HFF-Myc (cell line): ENCODE measurements at regions not wholly inside any gene's neighbourhood (a gene's known extent, or its start where the extent isn't known, plus 50 kb on each side); places are given as distances from the start of the nearest gene placed in this dataset.

Experiments used
- DNase-seq: peaks from one replicate; pipeline ENCODE4 v3.0.0-alpha.2; 2011; ENCODE audit warnings: low read depth; ENCODE audit errors: extremely low read depth
- H3K4me3 ChIP-seq: replicated peaks from 2 replicates; pipeline ENCODE4 v1.5.1; 2011; ENCODE audit warnings: low read depth, mild to moderate bottlenecking, control low read depth, low read length
- TF ChIP-seq, protein P1 (sequence below): IDR thresholded peaks from 2 replicates; pipeline ENCODE4 v1.5.1; 2012; ENCODE audit warnings: mild to moderate bottlenecking, low read depth, low read length, control low read depth; ENCODE audit errors: missing control alignments

DNA sequence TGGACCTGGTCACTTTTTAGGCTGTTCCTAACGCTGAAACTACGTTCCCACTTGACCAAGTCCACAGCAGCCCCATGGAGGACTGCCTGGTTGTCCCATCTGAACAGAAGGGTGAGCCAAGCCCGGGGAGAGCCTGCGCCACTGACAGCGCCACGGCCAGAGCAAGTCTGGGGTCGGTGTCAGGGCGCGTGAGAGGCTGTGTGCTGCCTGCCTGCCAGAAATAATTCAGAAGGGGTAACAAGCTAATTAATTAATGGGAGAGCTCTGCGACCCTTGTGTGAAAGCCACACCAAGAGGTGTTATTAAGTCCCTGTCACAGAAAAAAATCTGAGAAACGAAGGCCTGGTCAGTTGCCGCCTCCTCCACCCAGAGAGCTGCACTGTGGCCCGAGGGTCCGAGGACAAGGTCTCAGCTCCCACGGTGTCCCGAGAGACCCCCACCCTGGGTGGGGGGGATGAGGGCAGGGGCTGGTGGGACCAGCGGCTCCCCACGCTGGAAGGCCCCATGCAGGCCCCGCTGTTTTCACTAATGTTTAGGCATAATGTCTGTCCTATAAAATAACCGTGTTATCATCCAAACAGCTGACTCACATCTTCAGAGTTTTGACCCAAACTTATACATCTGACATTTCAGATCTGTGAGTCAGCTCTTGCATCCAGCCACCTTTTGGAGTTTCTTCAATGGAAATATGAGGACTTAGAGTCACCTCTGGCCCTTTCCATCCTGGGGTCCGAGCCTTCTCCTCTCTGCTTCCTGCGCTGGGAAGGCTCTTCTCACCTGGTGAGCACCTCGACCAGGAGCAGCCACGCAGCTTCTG is 58.5 kb downstream of the DLL1 start:
- no peak for DNase-seq
- no peak overlapping the region for H3K4me3 ChIP-seq

DNA sequence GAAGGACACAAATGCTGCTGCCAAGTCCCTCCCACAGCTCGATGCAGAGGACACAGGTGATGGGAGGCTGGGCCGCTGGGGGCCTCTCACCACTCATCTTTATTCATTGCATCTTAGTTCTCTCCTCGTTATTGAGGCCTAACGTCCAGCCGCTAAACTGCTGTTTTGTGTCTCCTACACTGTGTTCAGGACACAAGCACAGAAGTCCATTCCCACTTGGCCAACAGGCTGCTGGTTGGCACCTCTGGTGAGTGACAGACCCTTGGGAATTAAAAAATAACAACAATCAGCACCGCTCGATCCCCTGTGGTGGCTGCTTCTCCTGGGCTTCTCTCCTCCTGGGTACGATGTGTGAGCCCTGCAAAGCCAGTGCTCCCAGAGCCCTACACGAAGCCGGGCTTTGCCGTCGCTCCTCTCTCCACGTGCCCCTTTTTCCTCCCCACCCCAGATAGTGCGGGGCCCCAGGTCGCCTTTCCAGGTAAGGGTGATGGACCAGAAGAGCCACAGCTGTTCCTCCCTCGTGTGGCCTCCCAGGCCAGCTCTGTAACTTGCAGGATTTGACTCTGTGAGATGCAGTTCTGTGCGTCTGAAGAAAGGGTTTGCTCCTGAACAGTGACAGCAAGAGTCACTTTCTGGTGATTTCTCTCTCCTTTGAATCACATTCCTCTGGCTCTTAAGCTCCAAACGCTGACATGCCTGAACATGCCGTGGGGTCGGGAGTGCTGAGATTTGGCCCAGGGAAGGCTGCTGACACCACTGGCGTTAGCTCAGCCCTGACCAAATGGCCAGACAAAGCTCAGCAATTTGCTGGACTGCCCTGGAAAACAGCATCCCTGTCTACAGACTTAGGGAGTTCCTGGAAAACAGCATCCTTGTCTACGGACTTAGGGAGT is 59.3 kb downstream of the DLL1 start:
- no peak for DNase-seq
- TF ChIP-seq, protein P1, sequence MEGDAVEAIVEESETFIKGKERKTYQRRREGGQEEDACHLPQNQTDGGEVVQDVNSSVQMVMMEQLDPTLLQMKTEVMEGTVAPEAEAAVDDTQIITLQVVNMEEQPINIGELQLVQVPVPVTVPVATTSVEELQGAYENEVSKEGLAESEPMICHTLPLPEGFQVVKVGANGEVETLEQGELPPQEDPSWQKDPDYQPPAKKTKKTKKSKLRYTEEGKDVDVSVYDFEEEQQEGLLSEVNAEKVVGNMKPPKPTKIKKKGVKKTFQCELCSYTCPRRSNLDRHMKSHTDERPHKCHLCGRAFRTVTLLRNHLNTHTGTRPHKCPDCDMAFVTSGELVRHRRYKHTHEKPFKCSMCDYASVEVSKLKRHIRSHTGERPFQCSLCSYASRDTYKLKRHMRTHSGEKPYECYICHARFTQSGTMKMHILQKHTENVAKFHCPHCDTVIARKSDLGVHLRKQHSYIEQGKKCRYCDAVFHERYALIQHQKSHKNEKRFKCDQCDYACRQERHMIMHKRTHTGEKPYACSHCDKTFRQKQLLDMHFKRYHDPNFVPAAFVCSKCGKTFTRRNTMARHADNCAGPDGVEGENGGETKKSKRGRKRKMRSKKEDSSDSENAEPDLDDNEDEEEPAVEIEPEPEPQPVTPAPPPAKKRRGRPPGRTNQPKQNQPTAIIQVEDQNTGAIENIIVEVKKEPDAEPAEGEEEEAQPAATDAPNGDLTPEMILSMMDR, result no peak
- H3K4me3 ChIP-seq, result no peak overlapping the region

More for the DNA sequence above, 58.5 kb downstream of the DLL1 start:
- TF ChIP-seq, protein P1, result no peak

DNA sequence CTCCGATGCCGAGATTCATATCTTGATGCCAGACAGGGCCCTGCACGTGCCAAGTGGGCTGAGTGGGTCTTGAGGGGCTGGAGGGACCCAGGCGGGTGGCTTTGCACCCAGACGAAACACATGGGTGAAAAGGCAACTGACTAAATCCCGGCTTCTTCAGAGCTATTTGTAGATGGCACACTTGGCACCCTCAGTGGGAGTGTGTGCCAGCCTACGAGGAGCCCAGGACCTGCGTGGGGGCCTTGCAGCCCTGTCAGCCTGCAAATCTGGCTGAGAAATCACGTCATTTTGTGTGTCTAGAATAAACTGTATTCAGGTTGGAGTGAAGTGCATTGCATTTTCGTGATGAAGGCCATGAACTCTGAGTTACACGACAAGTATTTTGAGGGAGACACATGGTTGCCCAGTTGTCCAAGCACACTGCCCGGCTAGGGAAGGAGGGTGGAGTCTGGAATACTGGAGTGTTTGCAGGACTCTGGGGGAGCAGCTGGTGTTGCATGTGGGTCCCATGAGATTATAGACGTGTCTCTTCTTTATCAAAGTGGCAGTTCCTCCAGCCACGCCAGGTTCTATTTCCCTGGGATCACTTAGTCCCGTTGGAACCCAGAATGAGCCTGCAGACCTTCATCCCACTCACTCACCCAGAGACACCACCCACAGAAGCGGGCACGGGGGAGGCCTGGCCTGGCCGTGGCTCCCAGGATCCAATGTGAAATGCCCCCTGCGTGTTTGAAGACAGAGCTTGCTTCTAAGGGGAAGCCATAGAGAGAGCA is 60.2 kb downstream of the DLL1 start:
- no peak overlapping the region for H3K4me3 ChIP-seq
- TF ChIP-seq, protein P1, result no peak
- no peak for DNase-seq

DNA sequence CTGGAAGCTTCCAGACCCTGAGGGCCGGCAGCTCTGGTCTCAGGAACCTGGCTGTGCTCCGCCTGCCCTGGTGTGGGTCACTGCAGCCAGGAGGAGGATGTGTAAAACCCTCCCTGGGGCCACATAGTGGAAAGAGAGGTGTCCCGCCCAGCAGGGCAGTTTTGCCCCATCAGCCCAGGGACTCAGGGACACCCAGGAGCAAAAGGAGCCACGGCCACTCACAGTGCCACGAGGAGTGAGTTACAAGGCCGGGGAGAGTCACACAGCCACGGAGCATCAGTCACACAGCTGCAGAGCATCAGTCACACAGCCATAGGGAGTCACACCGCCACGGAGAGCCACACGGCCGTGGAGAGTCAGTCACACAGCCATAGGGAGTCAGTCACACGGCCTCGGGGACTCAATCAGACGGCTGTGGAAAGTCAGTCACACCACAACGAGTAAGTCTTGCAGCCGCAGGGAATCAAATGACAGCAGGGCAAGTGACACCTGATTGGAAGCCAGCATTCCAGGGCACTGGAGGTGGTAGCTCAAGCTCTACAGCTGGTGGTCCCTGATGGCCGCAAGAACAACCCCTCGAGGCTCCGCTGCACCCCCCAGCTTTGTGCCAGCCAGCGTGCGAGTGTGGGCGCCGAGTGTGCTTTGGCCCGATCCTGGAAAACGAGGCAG is 60.9 kb downstream of the DLL1 start:
- DNase-seq, result no peak
- no peak overlapping the region for H3K4me3 ChIP-seq
- TF ChIP-seq, protein P1, result no peak

DNA sequence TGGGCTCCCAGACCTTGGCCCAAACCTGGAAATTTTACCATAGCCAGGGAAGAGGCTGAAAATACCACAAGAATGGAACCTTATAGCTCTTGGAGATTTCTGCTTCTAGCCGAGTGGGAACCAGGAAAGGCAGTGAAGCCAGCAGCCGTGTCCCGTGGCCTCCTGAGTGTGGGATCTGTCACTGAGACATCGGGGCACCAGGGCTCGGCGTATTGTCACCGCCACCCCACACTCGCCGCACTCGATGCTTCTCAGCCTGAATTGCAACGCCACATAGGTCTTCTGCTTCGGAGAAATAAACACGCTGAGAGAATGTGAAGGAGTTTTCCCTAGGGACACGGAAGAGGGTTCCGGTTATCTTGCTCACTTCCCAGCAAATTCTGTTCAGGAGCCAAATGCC is 61.5 kb downstream of the DLL1 start:
- DNase-seq, result no peak
- no peak overlapping the region for H3K4me3 ChIP-seq
- TF ChIP-seq, protein P1, result no peak

DNA sequence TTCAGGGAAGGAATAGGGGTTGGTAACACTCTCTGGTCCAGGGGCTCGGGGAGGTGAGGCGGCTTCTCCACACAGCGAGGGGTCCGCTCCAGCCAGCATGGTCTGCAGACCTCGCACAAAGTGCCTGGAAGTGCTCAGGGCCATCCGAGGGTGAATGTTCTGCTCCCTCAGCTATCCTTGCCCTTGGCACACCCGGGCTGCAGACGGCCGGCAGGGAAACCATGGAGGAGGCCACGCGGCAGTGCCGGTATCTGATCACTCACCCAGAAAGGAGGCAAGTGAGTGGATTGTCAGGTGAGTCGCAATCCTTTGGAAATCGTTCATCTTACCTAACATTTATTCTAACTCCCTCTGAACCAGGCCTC is 62.0 kb downstream of the DLL1 start:
- TF ChIP-seq, protein P1, result no peak
- H3K4me3 ChIP-seq, result no peak overlapping the region
- DNase-seq, result no peak
